Fibroblast of the aortic adventitia (primary cell): ENCODE measurements at regions not wholly inside any gene's neighbourhood (a gene's known extent, or its start where the extent isn't known, plus 50 kb on each side); places are given as distances from the start of the nearest gene placed in this dataset.

Experiments
- DNase-seq: peaks from one replicate; pipeline ENCODE4 v3.0.0-alpha.2; 2010; ENCODE audit warnings: low read depth
- H3K4me3 ChIP-seq: 2 replicates; pipeline ENCODE4 v1.5.1; 2011; ENCODE audit warnings: low read depth, mild to moderate bottlenecking, control low read depth, low read length, moderate library complexity
- CTCF ChIP-seq: IDR thresholded peaks from 2 replicates; pipeline ENCODE4 v1.5.1; 2011; ENCODE audit warnings: mild to moderate bottlenecking, low read length, control low read depth, inconsistent platforms; ENCODE audit not compliant: insufficient read depth

GRCh38 chr17:62913991-62914570 lies 52.0 kb upstream of the TANC2 start:
- no peak for TF ChIP-seq CTCF
- H3K4me3 ChIP-seq = no peak overlapping the region
- DNase-seq = no peak

- H3K4me3 ChIP-seq = no peak overlapping the region
- no peak for DNase-seq
- TF ChIP-seq CTCF = no peak
Observed at GRCh38 chr17:62912363-62912762, 53.7 kb upstream of the TANC2 start.

GRCh38 chr17:62911114-62911513 lies 54.9 kb upstream of the TANC2 start:
- peak; percentile 19 for TF ChIP-seq CTCF
- DNase-seq = peak; percentile 80
- no peak overlapping the region for H3K4me3 ChIP-seq

GRCh38 chr17:62910277-62910676 lies 55.8 kb upstream of the TANC2 start:
- no peak overlapping the region for H3K4me3 ChIP-seq
- DNase-seq = no peak
- TF ChIP-seq CTCF = no peak

GRCh38 chr17:62907961-62908360 lies 58.1 kb upstream of the TANC2 start:
- no peak overlapping the region for H3K4me3 ChIP-seq
- TF ChIP-seq CTCF = no peak
- DNase-seq = no peak

- no peak for TF ChIP-seq CTCF
Observed at GRCh38 chr17:62906881-62907280, 59.2 kb upstream of the TANC2 start.

GRCh38 chr17:62905233-62905632 lies 60.8 kb upstream of the TANC2 start:
- DNase-seq = no peak
- H3K4me3 ChIP-seq = no peak overlapping the region
- no peak for TF ChIP-seq CTCF

More at GRCh38 chr17:62906881-62907280, 59.2 kb upstream of the TANC2 start:
- DNase-seq = no peak
- H3K4me3 ChIP-seq = no peak overlapping the region
